ENCODE measurements at regions not wholly inside any gene's neighbourhood (a gene's known extent, or its start where the extent isn't known, plus 50 kb on each side); places are given as distances from the start of the nearest gene placed in this dataset.

DNA sequence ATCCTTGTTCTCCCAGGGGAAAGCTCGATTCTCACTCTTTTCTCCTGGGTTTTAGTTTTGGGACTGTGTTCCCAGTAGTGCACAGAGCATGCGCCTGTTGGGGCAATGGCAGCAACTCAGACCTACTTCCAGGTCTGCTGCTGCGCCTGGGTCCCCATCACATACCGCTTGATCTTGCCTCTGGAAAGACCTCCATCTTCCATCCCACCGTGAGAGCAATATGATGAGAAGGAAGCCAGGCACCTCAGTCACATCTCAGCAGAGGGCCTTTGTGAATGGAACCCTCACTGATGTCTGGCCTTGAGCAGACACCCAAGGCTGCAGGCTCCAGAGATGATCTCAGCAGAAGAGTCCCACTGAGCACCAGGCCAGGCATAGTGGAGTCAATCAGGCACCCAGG, 176.8 kb upstream of the ZNF507 start:
- Histone ChIP-seq H3K9me2 (replicated peaks; ENCODE audit: insufficient read depth) (no peaks in the 10 kb centered on the region), H3K9me3 (ENCODE audit: low read depth) (no peaks in the 10 kb centered on the region), H4K20me1 (ENCODE audit: insufficient read depth, poor library complexity, severe bottlenecking) (no peaks in the 10 kb centered on the region), H3K36me3 (replicated peaks; ENCODE audit: insufficient read depth, low read depth) (no peaks in the 10 kb centered on the region), H3K4me2 (no peak overlapping the region), H3K27me3 (peaks cover 15% of the 10 kb centered on the region), H2AFZ (no peak overlapping the region), H3K4me3 (no peak overlapping the region), H3K27ac (no peak overlapping the region), H3K79me2 (no peaks in the 10 kb centered on the region), H3K4me1 (ENCODE audit: insufficient read depth) (no peaks in the 10 kb centered on the region)
- DNase-seq (ENCODE audit: low spot score) = no peak
- no peak for TF ChIP-seq EZH2phosphoT487 (IDR thresholded peaks at IDR 0.05; ENCODE audit: low read depth, severe bottlenecking, unreplicated experiment)
- TF ChIP-seq EZH2 (IDR thresholded peaks at IDR 0.05; ENCODE audit: borderline replicate concordance) = no peak
- TF ChIP-seq, protein P1, sequence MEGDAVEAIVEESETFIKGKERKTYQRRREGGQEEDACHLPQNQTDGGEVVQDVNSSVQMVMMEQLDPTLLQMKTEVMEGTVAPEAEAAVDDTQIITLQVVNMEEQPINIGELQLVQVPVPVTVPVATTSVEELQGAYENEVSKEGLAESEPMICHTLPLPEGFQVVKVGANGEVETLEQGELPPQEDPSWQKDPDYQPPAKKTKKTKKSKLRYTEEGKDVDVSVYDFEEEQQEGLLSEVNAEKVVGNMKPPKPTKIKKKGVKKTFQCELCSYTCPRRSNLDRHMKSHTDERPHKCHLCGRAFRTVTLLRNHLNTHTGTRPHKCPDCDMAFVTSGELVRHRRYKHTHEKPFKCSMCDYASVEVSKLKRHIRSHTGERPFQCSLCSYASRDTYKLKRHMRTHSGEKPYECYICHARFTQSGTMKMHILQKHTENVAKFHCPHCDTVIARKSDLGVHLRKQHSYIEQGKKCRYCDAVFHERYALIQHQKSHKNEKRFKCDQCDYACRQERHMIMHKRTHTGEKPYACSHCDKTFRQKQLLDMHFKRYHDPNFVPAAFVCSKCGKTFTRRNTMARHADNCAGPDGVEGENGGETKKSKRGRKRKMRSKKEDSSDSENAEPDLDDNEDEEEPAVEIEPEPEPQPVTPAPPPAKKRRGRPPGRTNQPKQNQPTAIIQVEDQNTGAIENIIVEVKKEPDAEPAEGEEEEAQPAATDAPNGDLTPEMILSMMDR (IDR thresholded peaks at IDR 0.05; ENCODE audit: poor library complexity) = no peak
- 75% methylated on average over 5 of the region's 5 CpGs for WGBS (ENCODE audit: low lambda C conversion rate, missing lambda C conversion rate)

DNA sequence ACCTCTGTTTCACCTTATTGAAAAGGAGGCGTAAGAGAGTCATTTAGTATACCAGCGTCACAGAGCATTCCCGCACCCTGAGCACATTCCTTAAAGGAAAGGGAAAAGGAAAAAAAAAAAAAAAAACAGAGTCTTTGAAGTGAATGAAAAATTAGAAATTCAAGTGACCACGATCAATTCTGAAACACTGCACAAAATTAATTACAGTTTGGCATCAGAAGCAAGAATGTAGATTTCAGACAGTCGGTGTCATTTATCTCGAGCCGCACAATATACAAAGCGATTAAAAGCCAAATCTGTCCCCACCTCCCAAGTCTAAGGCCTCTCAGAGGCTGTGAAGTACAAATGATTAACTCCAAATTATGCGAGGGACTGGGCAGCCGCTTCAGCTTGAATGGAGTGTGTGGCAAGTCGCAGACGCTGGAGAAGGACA, 173.7 kb upstream of the ZNF507 start:
- H3K79me2 ChIP-seq = no peaks in the 10 kb centered on the region
- H3K27me3 ChIP-seq = peaks cover 15% of the 10 kb centered on the region
- TF ChIP-seq EZH2 (IDR thresholded peaks at IDR 0.05; ENCODE audit: borderline replicate concordance) (no peak), EZH2phosphoT487 (IDR thresholded peaks at IDR 0.05; ENCODE audit: low read depth, severe bottlenecking, unreplicated experiment) (no peak)
- TF ChIP-seq, protein P1 (IDR thresholded peaks at IDR 0.05; ENCODE audit: poor library complexity) = no peak
- H3K9me2 ChIP-seq (replicated peaks; ENCODE audit: insufficient read depth) = no peaks in the 10 kb centered on the region
- H3K36me3 ChIP-seq (replicated peaks; ENCODE audit: insufficient read depth, low read depth) = no peaks in the 10 kb centered on the region
- peak overlapping the region; percentile 35 for H3K4me2 ChIP-seq
- H2AFZ ChIP-seq = no peak overlapping the region
- no peaks in the 10 kb centered on the region for H3K9me3 ChIP-seq (ENCODE audit: low read depth)
- no peaks in the 10 kb centered on the region for H4K20me1 ChIP-seq (ENCODE audit: insufficient read depth, poor library complexity, severe bottlenecking)
- WGBS (ENCODE audit: low lambda C conversion rate, missing lambda C conversion rate) = 44% methylated on average over 12 of the region's 12 CpGs
- no peak overlapping the region for H3K27ac ChIP-seq
- H3K4me1 ChIP-seq (ENCODE audit: insufficient read depth) = no peaks in the 10 kb centered on the region
- DNase-seq (ENCODE audit: low spot score) = no peak
- no peak overlapping the region for H3K4me3 ChIP-seq

DNA sequence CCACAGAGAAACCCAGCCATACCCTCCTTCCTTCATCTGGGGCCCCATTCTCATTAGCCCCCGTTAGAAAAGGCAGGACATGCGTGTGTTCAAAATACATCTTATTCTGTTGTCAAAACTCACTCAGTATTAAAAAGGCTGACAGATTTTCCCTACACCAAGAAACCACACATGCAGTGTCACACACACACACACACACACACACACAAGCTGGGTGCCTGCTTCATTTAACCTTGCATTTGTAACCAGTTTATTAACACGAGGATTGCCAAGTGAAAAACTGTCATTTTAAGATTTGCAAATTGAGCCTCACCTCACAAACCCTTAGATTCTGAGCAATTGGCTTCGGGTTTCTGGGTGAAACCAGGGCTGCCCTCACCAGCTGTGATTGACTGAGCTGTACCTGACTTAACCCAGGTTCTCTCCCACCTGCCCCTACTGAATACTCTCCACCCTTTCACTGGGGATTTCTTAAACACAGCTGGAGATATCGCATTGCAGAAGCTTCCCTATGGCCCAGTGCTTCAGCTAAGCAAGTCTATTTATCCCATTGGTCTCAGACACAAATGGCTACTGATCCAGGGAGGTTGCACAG, 172.7 kb upstream of the ZNF507 start:
- TF ChIP-seq EZH2 (IDR thresholded peaks at IDR 0.05; ENCODE audit: borderline replicate concordance) = no peak
- TF ChIP-seq, protein P1 (IDR thresholded peaks at IDR 0.05; ENCODE audit: poor library complexity) = no peak
- TF ChIP-seq EZH2phosphoT487 (IDR thresholded peaks at IDR 0.05; ENCODE audit: low read depth, severe bottlenecking, unreplicated experiment) = no peak
- H2AFZ ChIP-seq = no peak overlapping the region
- H3K4me3 ChIP-seq = no peak overlapping the region
- H3K4me1 ChIP-seq (ENCODE audit: insufficient read depth) = no peaks in the 10 kb centered on the region
- no peaks in the 10 kb centered on the region for H3K9me3 ChIP-seq (ENCODE audit: low read depth)
- no peak overlapping the region for H3K4me2 ChIP-seq
- no peak overlapping the region for H3K27ac ChIP-seq
- DNase-seq (ENCODE audit: low spot score) = no peak
- H3K9me2 ChIP-seq (replicated peaks; ENCODE audit: insufficient read depth) = no peaks in the 10 kb centered on the region
- H3K79me2 ChIP-seq = no peaks in the 10 kb centered on the region
- no peaks in the 10 kb centered on the region for H3K36me3 ChIP-seq (replicated peaks; ENCODE audit: insufficient read depth, low read depth)
- peaks cover 15% of the 10 kb centered on the region for H3K27me3 ChIP-seq
- H4K20me1 ChIP-seq (ENCODE audit: insufficient read depth, poor library complexity, severe bottlenecking) = no peaks in the 10 kb centered on the region
- 77% methylated on average over 5 of the region's 5 CpGs for WGBS (ENCODE audit: low lambda C conversion rate, missing lambda C conversion rate)
